ENCODE measurements at regions not wholly inside any gene's neighbourhood (a gene's known extent, or its start where the extent isn't known, plus 50 kb on each side); places are given as distances from the start of the nearest gene placed in this dataset.

DNA sequence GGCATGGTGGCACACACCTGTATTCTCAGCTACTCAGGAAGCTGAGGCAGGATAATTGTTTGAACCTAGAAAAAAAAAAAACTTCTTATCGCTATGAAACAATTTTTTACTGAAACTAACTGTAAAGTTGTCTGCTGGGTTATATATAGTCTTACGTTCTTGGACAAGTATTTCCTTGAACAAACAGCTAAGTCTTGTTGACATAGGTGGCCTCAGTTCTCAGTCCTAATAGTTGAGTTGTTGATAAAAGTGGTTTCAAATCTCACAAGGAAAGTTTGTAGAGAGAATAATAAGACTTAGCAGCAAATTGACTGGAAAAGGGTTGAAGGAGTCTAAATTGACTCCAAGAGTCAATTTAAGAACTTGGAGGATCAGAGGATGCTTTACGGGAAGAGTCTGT is 166.5 kb upstream of the KCNJ3 start:
- intact Hi-C loops (cut with DNase I; ENCODE audit: low total_unique reads) = no loop called here
- H3K4me3 ChIP-seq = no peak overlapping the region
- TF ChIP-seq POLR2AphosphoS5 (IDR thresholded peaks at IDR 0.05) = no peak
- TF ChIP-seq, protein P1, sequence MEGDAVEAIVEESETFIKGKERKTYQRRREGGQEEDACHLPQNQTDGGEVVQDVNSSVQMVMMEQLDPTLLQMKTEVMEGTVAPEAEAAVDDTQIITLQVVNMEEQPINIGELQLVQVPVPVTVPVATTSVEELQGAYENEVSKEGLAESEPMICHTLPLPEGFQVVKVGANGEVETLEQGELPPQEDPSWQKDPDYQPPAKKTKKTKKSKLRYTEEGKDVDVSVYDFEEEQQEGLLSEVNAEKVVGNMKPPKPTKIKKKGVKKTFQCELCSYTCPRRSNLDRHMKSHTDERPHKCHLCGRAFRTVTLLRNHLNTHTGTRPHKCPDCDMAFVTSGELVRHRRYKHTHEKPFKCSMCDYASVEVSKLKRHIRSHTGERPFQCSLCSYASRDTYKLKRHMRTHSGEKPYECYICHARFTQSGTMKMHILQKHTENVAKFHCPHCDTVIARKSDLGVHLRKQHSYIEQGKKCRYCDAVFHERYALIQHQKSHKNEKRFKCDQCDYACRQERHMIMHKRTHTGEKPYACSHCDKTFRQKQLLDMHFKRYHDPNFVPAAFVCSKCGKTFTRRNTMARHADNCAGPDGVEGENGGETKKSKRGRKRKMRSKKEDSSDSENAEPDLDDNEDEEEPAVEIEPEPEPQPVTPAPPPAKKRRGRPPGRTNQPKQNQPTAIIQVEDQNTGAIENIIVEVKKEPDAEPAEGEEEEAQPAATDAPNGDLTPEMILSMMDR (IDR thresholded peaks at IDR 0.05) = no peak
- no peaks in the 10 kb centered on the region for H3K27me3 ChIP-seq
- H3K27ac ChIP-seq = no peak overlapping the region
- DNase-seq (ENCODE audit: low spot score in 2 of 2) = no peak
- H3K4me1 ChIP-seq = no peaks in the 10 kb centered on the region
- no peaks in the 10 kb centered on the region for H3K36me3 ChIP-seq
- no peaks in the 10 kb centered on the region for H3K9me3 ChIP-seq

DNA sequence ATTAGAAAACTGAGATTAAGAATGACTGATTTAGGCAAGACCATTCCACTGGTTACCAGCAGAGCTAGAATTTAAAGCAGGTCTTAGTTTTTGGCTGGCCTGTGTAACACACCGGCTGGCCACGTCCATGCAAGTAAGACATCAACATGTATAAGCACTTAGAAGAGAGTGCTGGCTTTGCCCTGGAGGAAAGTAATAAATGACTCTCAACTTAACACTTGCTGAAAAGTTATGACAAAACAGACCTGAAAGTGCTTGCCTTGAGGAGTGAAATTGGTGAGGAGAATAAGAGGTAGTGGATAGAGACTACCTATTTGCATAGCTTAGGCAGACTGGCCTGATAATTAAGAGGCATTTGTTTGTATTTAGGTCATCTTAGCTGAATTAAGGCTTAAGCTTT is 165.7 kb upstream of the KCNJ3 start:
- Histone ChIP-seq H3K9me3 (no peaks in the 10 kb centered on the region), H3K36me3 (no peaks in the 10 kb centered on the region), H3K4me3 (no peak overlapping the region), H3K4me1 (no peaks in the 10 kb centered on the region), H3K27ac (no peak overlapping the region), H3K27me3 (no peaks in the 10 kb centered on the region)
- DNase-seq (ENCODE audit: low spot score in 2 of 2) = no peak
- intact Hi-C loops (cut with DNase I; ENCODE audit: low total_unique reads) = no loop called here
- TF ChIP-seq POLR2AphosphoS5 (IDR thresholded peaks at IDR 0.05) (no peak), POLR2A (IDR thresholded peaks at IDR 0.05) (no peak)
- TF ChIP-seq, protein P1 (IDR thresholded peaks at IDR 0.05) = no peak

DNA sequence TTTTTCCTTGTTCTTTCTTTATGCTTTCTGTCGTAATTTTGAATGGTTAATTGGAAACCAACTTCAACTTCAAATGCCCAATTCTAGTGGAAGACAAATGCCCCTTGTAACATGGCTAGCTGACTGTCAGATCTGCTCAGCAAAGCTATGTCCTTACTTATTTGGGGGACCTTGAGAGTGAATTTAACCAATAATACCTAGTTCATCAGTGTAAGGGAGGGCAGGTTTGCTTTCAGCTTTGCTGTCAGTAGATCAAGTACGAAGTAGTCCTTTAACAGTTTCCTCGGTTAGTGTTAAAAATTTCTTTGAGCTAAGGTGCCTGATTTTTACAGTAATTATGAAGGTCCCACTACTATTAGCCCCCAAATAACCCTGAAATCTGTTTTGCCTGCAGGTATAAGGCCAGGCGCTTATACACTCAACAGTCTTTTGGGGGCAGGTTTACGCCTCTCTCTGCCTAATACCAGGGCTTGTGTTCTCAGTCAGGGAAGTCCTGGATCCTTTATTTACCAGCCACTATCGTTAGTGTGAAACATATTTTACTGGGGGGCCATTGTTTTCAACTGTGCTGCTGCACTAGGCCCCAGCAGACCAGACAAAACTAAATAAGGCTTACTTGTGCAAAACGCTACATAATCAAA is 165.1 kb upstream of the KCNJ3 start:
- intact Hi-C loops (cut with DNase I; ENCODE audit: low total_unique reads) = no loop called here
- Histone ChIP-seq H3K36me3 (no peaks in the 10 kb centered on the region), H3K4me1 (no peaks in the 10 kb centered on the region), H3K27ac (no peak overlapping the region), H3K4me3 (no peak overlapping the region), H3K27me3 (no peaks in the 10 kb centered on the region), H3K9me3 (no peaks in the 10 kb centered on the region)
- no peak for TF ChIP-seq POLR2AphosphoS5 (IDR thresholded peaks at IDR 0.05)
- TF ChIP-seq, protein P1 (IDR thresholded peaks at IDR 0.05) = no peak
- TF ChIP-seq POLR2A (IDR thresholded peaks at IDR 0.05) = no peak
- DNase-seq (ENCODE audit: low spot score in 2 of 2) = no peak

DNA sequence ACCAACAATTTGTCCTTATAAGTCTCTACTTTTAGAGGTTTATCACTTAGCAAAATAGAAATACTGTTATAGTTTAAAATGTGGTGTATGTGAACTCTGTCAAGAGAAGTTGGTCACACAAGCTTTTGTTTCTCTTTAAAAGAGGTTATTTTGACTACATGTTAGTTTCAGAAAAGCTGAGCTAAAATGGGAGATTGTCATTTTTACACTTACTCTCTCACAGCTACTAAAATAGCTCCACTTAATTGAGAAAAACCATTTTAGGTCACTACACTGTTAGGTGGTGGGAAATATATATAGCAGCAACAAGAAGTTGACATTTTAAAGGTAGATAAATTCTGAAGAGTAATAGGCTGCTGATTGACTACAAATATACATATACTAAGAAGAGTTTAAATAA is 161.5 kb upstream of the KCNJ3 start:
- Histone ChIP-seq H3K36me3 (no peaks in the 10 kb centered on the region), H3K9me3 (no peaks in the 10 kb centered on the region), H3K27ac (no peak overlapping the region), H3K27me3 (no peaks in the 10 kb centered on the region), H3K4me3 (no peak overlapping the region), H3K4me1 (no peaks in the 10 kb centered on the region)
- no peak for TF ChIP-seq POLR2AphosphoS5 (IDR thresholded peaks at IDR 0.05)
- no peak for DNase-seq (ENCODE audit: low spot score in 2 of 2)
- intact Hi-C loops (cut with DNase I; ENCODE audit: low total_unique reads) = no loop called here

DNA sequence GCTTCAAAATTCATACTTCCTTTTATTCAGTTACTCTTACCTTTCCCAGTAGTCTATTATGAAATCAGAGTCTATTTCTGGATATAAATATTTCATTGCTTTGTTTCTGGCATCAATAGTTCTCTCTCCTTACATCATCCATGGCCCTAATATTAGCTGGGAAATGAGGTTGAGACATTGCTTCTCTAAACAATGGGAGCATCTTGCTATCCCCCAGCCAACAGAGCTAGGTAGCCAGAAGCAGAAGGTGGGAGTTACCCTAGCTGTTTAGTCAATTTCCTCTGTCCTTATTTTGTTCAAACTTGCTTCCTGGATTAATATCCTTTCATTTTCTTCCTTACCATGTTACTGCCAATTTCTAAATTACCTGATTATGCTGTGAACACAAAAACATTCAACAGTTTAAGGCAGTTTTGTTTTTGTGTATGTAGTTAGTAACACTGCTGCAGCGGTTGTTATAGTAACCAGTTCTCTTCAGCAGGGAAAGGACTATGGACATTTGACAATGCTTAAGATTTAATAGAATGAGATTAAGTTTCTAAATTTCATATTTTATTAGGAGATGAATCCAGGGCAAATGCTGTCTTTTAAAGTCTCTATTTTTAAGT is 160.5 kb upstream of the KCNJ3 start:
- no peak overlapping the region for H3K27ac ChIP-seq
- no peaks in the 10 kb centered on the region for H3K9me3 ChIP-seq
- H3K4me3 ChIP-seq = no peak overlapping the region
- H3K4me1 ChIP-seq = no peaks in the 10 kb centered on the region
- H3K36me3 ChIP-seq = no peaks in the 10 kb centered on the region
- TF ChIP-seq, protein P1 (IDR thresholded peaks at IDR 0.05) = no peak
- TF ChIP-seq POLR2AphosphoS5 (IDR thresholded peaks at IDR 0.05) = no peak
- TF ChIP-seq POLR2A (IDR thresholded peaks at IDR 0.05) = no peak
- no peak for DNase-seq (ENCODE audit: low spot score in 2 of 2)
- H3K27me3 ChIP-seq = no peaks in the 10 kb centered on the region
- intact Hi-C loops (cut with DNase I; ENCODE audit: low total_unique reads) = no loop called here
